HepG2 (cell line): ENCODE measurements at regions not wholly inside any gene's neighbourhood (a gene's known extent, or its start where the extent isn't known, plus 50 kb on each side); places are given as distances from the start of the nearest gene placed in this dataset.
"Not testable (repeated sequence)": the region's sequence is repeated elsewhere in the genome, so short reads cannot be mapped to it uniquely, and the experiment has no call there.

Experiments
- ATAC-seq: fragments of 200-7000 bp; cut with Tn5 transposase; 3 replicates; pipeline ENCODE4 v1.9.1; 2020; ENCODE audit warnings: mild to moderate bottlenecking, moderate library complexity
- BruUV-seq: library from RNA; stranded (reverse); fragments of 400-500 nt; replicated peaks from 2 replicates; lab custom pipeline; 2021; lab: Mats Ljungman, UMichigan
- CTCF ChIA-PET: fragments of 300-600 bp; formaldehyde crosslinking; extraction: SDS; loops from one replicate; lab custom pipeline; 2021; ENCODE audit warnings: low total read pairs, inconsistent platforms, low intra/inter-chr PET ratio; lab: Yijun Ruan, JAX
- POLR2A ChIA-PET: fragments of 350-600 bp; sonication (Branson Sonifier 250); formaldehyde crosslinking; loops from one replicate; lab custom pipeline; 2020; ENCODE audit warnings: antibody characterized with exemption, inconsistent platforms; lab: Yijun Ruan, JAX
- DNase-seq: peaks from one replicate; pipeline ENCODE4 v3.0.0-alpha.2; 2015; ENCODE audit warnings: low spot score
- FAIRE-seq: peaks from 3 replicates; lab custom pipeline; 2011; peaks lifted over from hg19 to GRCh38; lab: Jason Lieb, UNC
- H2AFZ ChIP-seq: one replicate; pipeline ENCODE4 v1.6.1; 2011; ENCODE audit warnings: low read length, inconsistent platforms
- H3K27ac ChIP-seq: fragments of 300-600 bp; 3 replicates; pipeline ENCODE4 v1.8.0; 2011; ENCODE audit warnings: mixed run types, mild to moderate bottlenecking, mixed read lengths, low read length, inconsistent platforms; ENCODE audit not compliant: insufficient read depth; ENCODE audit errors: extremely low read length
- H3K27me3 ChIP-seq, 2 experiments: fragments of 200-600 bp in 1 of 2; 2 replicates in 1 of 2; 3 replicates in 1 of 2; pipeline versions ENCODE4 v1.6.0 to v1.8.0; 2011; ENCODE audit warnings: low read length in 2 of 2, mild to moderate bottlenecking in 2 of 2, moderate library complexity in 2 of 2, inconsistent platforms in 1 of 2; ENCODE audit not compliant: insufficient read depth in 2 of 2, control insufficient read depth in 1 of 2
- H3K36me3 ChIP-seq, 2 experiments: fragments of 200-600 bp in 1 of 2; replicated peaks in 1 of 2; 2 replicates in 1 of 2; 3 replicates in 1 of 2; pipeline versions ENCODE4 v1.5.1 to v1.8.0; 2011; ENCODE audit warnings: low read length in 2 of 2, inconsistent platforms in 1 of 2; ENCODE audit not compliant: insufficient read depth in 2 of 2, control insufficient read depth in 1 of 2
- H3K4me1 ChIP-seq: 2 replicates; pipeline ENCODE4 v1.5.1; 2012; ENCODE audit warnings: low read length, inconsistent platforms; ENCODE audit not compliant: insufficient read depth
- H3K4me2 ChIP-seq: 2 replicates; pipeline ENCODE4 v1.6.0; 2011; ENCODE audit warnings: low read depth, low read length, inconsistent platforms
- H3K4me3 ChIP-seq, 3 experiments: fragments of 200-600 bp in 1 of 3; sonication (generic), shearing (Covaris generic) in 1 of 3; replicated peaks in 1 of 3; 2 replicates each; pipeline ENCODE4 v1.5.1; 2011 to 2016; ENCODE audit warnings: low read length in 3 of 3, inconsistent platforms in 2 of 3, low read depth in 2 of 3, mild to moderate bottlenecking in 2 of 3, control low read depth in 1 of 3, mixed read lengths in 1 of 3; ENCODE audit not compliant: insufficient read depth in 1 of 3
- H3K79me2 ChIP-seq: one replicate; pipeline ENCODE4 v1.6.1; 2011; ENCODE audit warnings: low read length, inconsistent platforms; ENCODE audit not compliant: insufficient read depth
- H3K9ac ChIP-seq: 2 replicates; pipeline ENCODE4 v1.6.0; 2011; ENCODE audit warnings: mild to moderate bottlenecking, low read depth, low read length, inconsistent platforms; ENCODE audit not compliant: insufficient read depth
- H3K9me3 ChIP-seq: 2 replicates; pipeline ENCODE4 v1.5.1; 2012; ENCODE audit warnings: mild to moderate bottlenecking, low read length
- H4K20me1 ChIP-seq: 2 replicates; pipeline ENCODE4 v1.6.0; 2011; ENCODE audit warnings: inconsistent platforms, mild to moderate bottlenecking, low read length, moderate library complexity; ENCODE audit not compliant: insufficient read depth
- BCLAF1 ChIP-seq: fragments of 450-650 bp; IDR thresholded peaks from 2 replicates; pipeline ENCODE4 v1.6.1; 2017; ENCODE audit warnings: mild to moderate bottlenecking
- KDM1A ChIP-seq: IDR thresholded peaks from 2 replicates; pipeline ENCODE4 v1.6.1; 2016; ENCODE audit warnings: missing compliant biosample characterization
- NCOA5 ChIP-seq: sonication (generic); formaldehyde crosslinking; IDR thresholded peaks from 2 replicates; pipeline ENCODE4 v1.4.0; 2020; ENCODE audit warnings: missing genetic modification reagents
- STAT5B ChIP-seq: sonication (generic); formaldehyde crosslinking; IDR thresholded peaks from 2 replicates; pipeline ENCODE4 v1.4.0; 2020; ENCODE audit warnings: missing genetic modification reagents
- ZFP1 ChIP-seq: IDR thresholded peaks from 2 replicates; pipeline ENCODE4 v1.6.1; 2016
- ZFX ChIP-seq: sonication (generic); formaldehyde crosslinking; IDR thresholded peaks from 2 replicates; pipeline ENCODE4 v1.4.0; 2020; ENCODE audit warnings: mild to moderate bottlenecking, low read depth, missing genetic modification reagents, moderate library complexity
- ZNF101 ChIP-seq: sonication (generic); formaldehyde crosslinking; IDR thresholded peaks from 2 replicates; pipeline ENCODE4 v1.4.0; 2020; ENCODE audit warnings: mild to moderate bottlenecking, low read depth, missing genetic modification reagents, borderline replicate concordance
- ZNF143 ChIP-seq: sonication (generic); formaldehyde crosslinking; IDR thresholded peaks from 2 replicates; pipeline ENCODE4 v1.4.0; 2020; ENCODE audit warnings: missing genetic modification reagents
- ZNF800 ChIP-seq: sonication (generic); formaldehyde crosslinking; IDR thresholded peaks from 2 replicates; pipeline ENCODE4 v1.4.0; 2020; ENCODE audit warnings: missing genetic modification reagents
- WGBS: methylation state at CpG from one replicate; pipeline ENCODE4 v1.1.6; 2017; ENCODE audit warnings: low lambda C conversion rate; 5-methylcytosine and 5-hydroxymethylcytosine counted together
- in situ Hi-C: cut with HindIII; loops from 2 replicates; pipeline ENCODE4 v1.10.0; 2017; ENCODE audit warnings: low pct_unique_long_range_greater_than_20kb; ENCODE audit not compliant: extremely low pct_ligation_motif_present
- intact Hi-C: fragments of 100-400 bp; cut with micrococcal nuclease; formaldehyde crosslinking; loops from one replicate; pipeline ENCODE4 v1.10.0; 2022; ENCODE audit not compliant: unreplicated experiment

GRCh38 chr10:16242446-16242845, 194.4 kb upstream of the PTER start (continued):
- TF ChIP-seq BCLAF1 (no peak), KDM1A (CRISPR knock-in tag) (no peak), NCOA5 (CRISPR knock-in tag) (no peak), STAT5B (CRISPR knock-in tag) (no peak), ZNF800 (CRISPR knock-in tag) (no peak), ZFP1 (CRISPR knock-in tag) (no peak), ZNF101 (CRISPR knock-in tag) (no peak), ZNF143 (CRISPR knock-in tag) (no peak)

- Histone ChIP-seq H3K4me2 (no peak overlapping the region), H4K20me1 (no peaks in the 10 kb centered on the region), H3K4me3 (no peak overlapping the region)
- no peak for FAIRE-seq
- no peak for TF ChIP-seq ZFX (CRISPR knock-in tag)
- TF ChIP-seq, all 625 proteins: peak for 0
- ChIA-PET CTCF (no interaction called here), POLR2A (no interaction called here)
- H3K27me3 ChIP-seq = no peaks in the 10 kb centered on the region
- H3K9me3 ChIP-seq = no peaks in the 10 kb centered on the region; the same call in 1 of the 2 replicates
- no peaks in the 10 kb centered on the region for H3K4me1 ChIP-seq
- no peak for DNase-seq
- in situ Hi-C loops (no loop called here), intact Hi-C loops (no loop called here)
- no peak overlapping the region for H3K9ac ChIP-seq
- no peak for ATAC-seq
- H2AFZ ChIP-seq = no peak overlapping the region
- no peaks in the 10 kb centered on the region for H3K36me3 ChIP-seq
- H3K27ac ChIP-seq = no peak overlapping the region
- no peaks in the 10 kb centered on the region for H3K79me2 ChIP-seq
- no TSS peak for BruUV-seq
Measured at GRCh38 chr10:16242859-16243613, 193.8 kb upstream of the PTER start.

- POLR2A ChIA-PET, H3K27me3 ChIP-seq, H3K9me3 ChIP-seq, H3K36me3 ChIP-seq, CTCF ChIA-PET, H3K9ac ChIP-seq, H4K20me1 ChIP-seq, BruUV-seq, in situ Hi-C loops, H3K79me2 ChIP-seq, DNase-seq, FAIRE-seq, H3K27ac ChIP-seq, H3K4me3 ChIP-seq, H2AFZ ChIP-seq, ATAC-seq, intact Hi-C loops: not testable (repeated sequence)
- WGBS = 9% methylated on average over 7 of the region's 7 CpGs
- Histone ChIP-seq H3K4me1 (peaks cover 12% of the 10 kb centered on the region; the same call in 1 of the 2 replicates), H3K4me2 (peak overlapping the region; percentile 36; the same call in 1 of the 2 replicates)
Measured at GRCh38 chr10:16250136-16250535, 186.7 kb upstream of the PTER start.
